ENCODE measurements at regions not wholly inside any gene's neighbourhood (a gene's known extent, or its start where the extent isn't known, plus 50 kb on each side); places are given as distances from the start of the nearest gene placed in this dataset.
"Not testable (repeated sequence)": the region's sequence is repeated elsewhere in the genome, so short reads cannot be mapped to it uniquely, and the experiment has no call there.

GRCh38 chr2:124999906-125000305, 974.8 kb downstream of the CNTNAP5 start:
- DNase-seq: no peak

GRCh38 chr2:125004106-125004800, 979.2 kb downstream of the CNTNAP5 start:
- DNase-seq: no peak
- H3K36me3 ChIP-seq (replicated peaks; ENCODE audit: control insufficient read depth, insufficient read depth, low read length): no peaks in the 10 kb centered on the region
- no peaks in the 10 kb centered on the region for H3K27me3 ChIP-seq (ENCODE audit: control insufficient read depth, insufficient read depth, low read length)
- H3K4me3 ChIP-seq (ENCODE audit: insufficient read depth, low read depth, low read length): no peak overlapping the region

More at GRCh38 chr2:124999906-125000305, 974.8 kb downstream of the CNTNAP5 start:
- Histone ChIP-seq H3K4me3 (ENCODE audit: insufficient read depth, low read depth, low read length) (no peak overlapping the region), H3K27me3 (ENCODE audit: control insufficient read depth, insufficient read depth, low read length) (no peaks in the 10 kb centered on the region), H3K36me3 (replicated peaks; ENCODE audit: control insufficient read depth, insufficient read depth, low read length) (no peaks in the 10 kb centered on the region)

- no peak for DNase-seq
- H3K27me3 ChIP-seq (ENCODE audit: control insufficient read depth, insufficient read depth, low read length): no peaks in the 10 kb centered on the region
- no peak overlapping the region for H3K4me3 ChIP-seq (ENCODE audit: insufficient read depth, low read depth, low read length)
- no peaks in the 10 kb centered on the region for H3K36me3 ChIP-seq (replicated peaks; ENCODE audit: control insufficient read depth, insufficient read depth, low read length)
Observed at GRCh38 chr2:125006676-125007075, 981.6 kb downstream of the CNTNAP5 start.

GRCh38 chr2:125028721-125029120, 1003.6 kb downstream of the CNTNAP5 start:
- DNase-seq; H3K36me3 ChIP-seq (replicated peaks; ENCODE audit: control insufficient read depth, insufficient read depth, low read length); H3K27me3 ChIP-seq (ENCODE audit: control insufficient read depth, insufficient read depth, low read length); H3K4me3 ChIP-seq (ENCODE audit: insufficient read depth, low read depth, low read length): not testable (repeated sequence)

GRCh38 chr2:125033871-125034270, 1008.8 kb downstream of the CNTNAP5 start:
- H3K36me3 ChIP-seq (replicated peaks; ENCODE audit: control insufficient read depth, insufficient read depth, low read length): no peaks in the 10 kb centered on the region
- H3K4me3 ChIP-seq (ENCODE audit: insufficient read depth, low read depth, low read length): no peak overlapping the region
- DNase-seq: no peak
- H3K27me3 ChIP-seq (ENCODE audit: control insufficient read depth, insufficient read depth, low read length): no peaks in the 10 kb centered on the region

GRCh38 chr2:125037135-125037653, 1012.1 kb downstream of the CNTNAP5 start:
- Histone ChIP-seq H3K36me3 (replicated peaks; ENCODE audit: control insufficient read depth, insufficient read depth, low read length) (no peaks in the 10 kb centered on the region), H3K27me3 (ENCODE audit: control insufficient read depth, insufficient read depth, low read length) (no peaks in the 10 kb centered on the region), H3K4me3 (ENCODE audit: insufficient read depth, low read depth, low read length) (no peak overlapping the region)
- no peak for DNase-seq

- DNase-seq: no peak
- no peak overlapping the region for H3K4me3 ChIP-seq (ENCODE audit: insufficient read depth, low read depth, low read length)
- no peaks in the 10 kb centered on the region for H3K36me3 ChIP-seq (replicated peaks; ENCODE audit: control insufficient read depth, insufficient read depth, low read length)
- H3K27me3 ChIP-seq (ENCODE audit: control insufficient read depth, insufficient read depth, low read length): no peaks in the 10 kb centered on the region
Observed at GRCh38 chr2:125041846-125042245, 1016.8 kb downstream of the CNTNAP5 start.

- no peaks in the 10 kb centered on the region for H3K27me3 ChIP-seq (ENCODE audit: control insufficient read depth, insufficient read depth, low read length)
- no peak for DNase-seq
- H3K4me3 ChIP-seq (ENCODE audit: insufficient read depth, low read depth, low read length): no peak overlapping the region
- no peaks in the 10 kb centered on the region for H3K36me3 ChIP-seq (replicated peaks; ENCODE audit: control insufficient read depth, insufficient read depth, low read length)
Observed at GRCh38 chr2:125042727-125043126, 1017.6 kb downstream of the CNTNAP5 start.

GRCh38 chr2:125070726-125071505, 1045.8 kb downstream of the CNTNAP5 start:
- H3K36me3 ChIP-seq (replicated peaks; ENCODE audit: control insufficient read depth, insufficient read depth, low read length): no peaks in the 10 kb centered on the region
- no peaks in the 10 kb centered on the region for H3K27me3 ChIP-seq (ENCODE audit: control insufficient read depth, insufficient read depth, low read length)
- no peak overlapping the region for H3K4me3 ChIP-seq (ENCODE audit: insufficient read depth, low read depth, low read length)
- DNase-seq: no peak

GRCh38 chr2:125073440-125073839, 1048.4 kb downstream of the CNTNAP5 start:
- H3K27me3 ChIP-seq (ENCODE audit: control insufficient read depth, insufficient read depth, low read length): no peaks in the 10 kb centered on the region
- H3K4me3 ChIP-seq (ENCODE audit: insufficient read depth, low read depth, low read length): no peak overlapping the region
- DNase-seq: no peak
- H3K36me3 ChIP-seq (replicated peaks; ENCODE audit: control insufficient read depth, insufficient read depth, low read length): no peaks in the 10 kb centered on the region

GRCh38 chr2:125085904-125086303, 1060.8 kb downstream of the CNTNAP5 start:
- DNase-seq: no peak
- no peaks in the 10 kb centered on the region for H3K36me3 ChIP-seq (replicated peaks; ENCODE audit: control insufficient read depth, insufficient read depth, low read length)
- H3K27me3 ChIP-seq (ENCODE audit: control insufficient read depth, insufficient read depth, low read length): no peaks in the 10 kb centered on the region
- H3K4me3 ChIP-seq (ENCODE audit: insufficient read depth, low read depth, low read length): no peak overlapping the region

GRCh38 chr2:125086313-125087184, 1061.5 kb downstream of the CNTNAP5 start:
- Histone ChIP-seq H3K36me3 (replicated peaks; ENCODE audit: control insufficient read depth, insufficient read depth, low read length) (no peaks in the 10 kb centered on the region), H3K4me3 (ENCODE audit: insufficient read depth, low read depth, low read length) (no peak overlapping the region), H3K27me3 (ENCODE audit: control insufficient read depth, insufficient read depth, low read length) (no peaks in the 10 kb centered on the region)
- no peak for DNase-seq

GRCh38 chr2:125092276-125093009, 1067.4 kb downstream of the CNTNAP5 start:
- no peak overlapping the region for H3K4me3 ChIP-seq (ENCODE audit: insufficient read depth, low read depth, low read length)
- no peaks in the 10 kb centered on the region for H3K27me3 ChIP-seq (ENCODE audit: control insufficient read depth, insufficient read depth, low read length)
- H3K36me3 ChIP-seq (replicated peaks; ENCODE audit: control insufficient read depth, insufficient read depth, low read length): no peaks in the 10 kb centered on the region
- no peak for DNase-seq

GRCh38 chr2:125095826-125096225, 1070.7 kb downstream of the CNTNAP5 start:
- H3K4me3 ChIP-seq (ENCODE audit: insufficient read depth, low read depth, low read length): no peak overlapping the region
- DNase-seq: no peak
- no peaks in the 10 kb centered on the region for H3K36me3 ChIP-seq (replicated peaks; ENCODE audit: control insufficient read depth, insufficient read depth, low read length)
- H3K27me3 ChIP-seq (ENCODE audit: control insufficient read depth, insufficient read depth, low read length): no peaks in the 10 kb centered on the region

Measured in H7 (cell line).